ENCODE measurements at regions not wholly inside any gene's neighbourhood (a gene's known extent, or its start where the extent isn't known, plus 50 kb on each side); places are given as distances from the start of the nearest gene placed in this dataset.

- H3K4me1 Mint-ChIP-seq (ENCODE audit: low read depth): no peaks in the 10 kb centered on the region
- TF ChIP-seq, protein P1, sequence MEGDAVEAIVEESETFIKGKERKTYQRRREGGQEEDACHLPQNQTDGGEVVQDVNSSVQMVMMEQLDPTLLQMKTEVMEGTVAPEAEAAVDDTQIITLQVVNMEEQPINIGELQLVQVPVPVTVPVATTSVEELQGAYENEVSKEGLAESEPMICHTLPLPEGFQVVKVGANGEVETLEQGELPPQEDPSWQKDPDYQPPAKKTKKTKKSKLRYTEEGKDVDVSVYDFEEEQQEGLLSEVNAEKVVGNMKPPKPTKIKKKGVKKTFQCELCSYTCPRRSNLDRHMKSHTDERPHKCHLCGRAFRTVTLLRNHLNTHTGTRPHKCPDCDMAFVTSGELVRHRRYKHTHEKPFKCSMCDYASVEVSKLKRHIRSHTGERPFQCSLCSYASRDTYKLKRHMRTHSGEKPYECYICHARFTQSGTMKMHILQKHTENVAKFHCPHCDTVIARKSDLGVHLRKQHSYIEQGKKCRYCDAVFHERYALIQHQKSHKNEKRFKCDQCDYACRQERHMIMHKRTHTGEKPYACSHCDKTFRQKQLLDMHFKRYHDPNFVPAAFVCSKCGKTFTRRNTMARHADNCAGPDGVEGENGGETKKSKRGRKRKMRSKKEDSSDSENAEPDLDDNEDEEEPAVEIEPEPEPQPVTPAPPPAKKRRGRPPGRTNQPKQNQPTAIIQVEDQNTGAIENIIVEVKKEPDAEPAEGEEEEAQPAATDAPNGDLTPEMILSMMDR (IDR thresholded peaks at IDR 0.05): no peak
These were observed 339.8 kb upstream of the LINC00305 start for GRCh38 chr18:64488698-64489097.

DNA sequence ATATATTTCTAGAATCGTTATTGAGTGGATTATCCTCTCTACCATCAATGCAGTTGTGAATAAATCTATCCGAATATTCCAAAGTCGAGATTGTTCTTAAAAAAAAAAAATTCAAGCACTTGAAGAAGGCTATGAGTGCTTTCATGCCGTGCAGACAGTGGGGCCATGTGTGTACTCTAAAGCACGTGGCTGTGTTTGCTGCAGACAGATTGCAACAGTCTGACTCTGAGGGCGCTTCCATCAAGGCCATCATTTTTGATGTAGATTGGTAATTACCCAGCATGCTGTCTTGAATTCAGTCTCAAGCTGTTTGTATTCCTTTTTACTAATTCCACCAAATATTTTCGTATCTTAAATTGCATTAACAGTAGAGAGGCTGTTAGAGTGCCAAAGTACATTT is 325.9 kb upstream of the LINC00305 start:
- H3K4me3 Mint-ChIP-seq: no peak overlapping the region
- H3K36me3 Mint-ChIP-seq (ENCODE audit: low read depth): peaks cover 5% of the 10 kb centered on the region; the same call in 1 of the 2 replicates
- TF ChIP-seq, protein P1 (IDR thresholded peaks at IDR 0.05): no peak
- H3K4me1 Mint-ChIP-seq (ENCODE audit: low read depth): no peaks in the 10 kb centered on the region
- DNase-seq: no peak
- no peaks in the 10 kb centered on the region for H3K27me3 Mint-ChIP-seq (ENCODE audit: insufficient read depth)
- H3K27ac Mint-ChIP-seq: no peak overlapping the region
- peaks cover 28% of the 10 kb centered on the region for H3K9me3 Mint-ChIP-seq

More at GRCh38 chr18:64488698-64489097, 339.8 kb upstream of the LINC00305 start:
- no peak for DNase-seq
- H3K9me3 Mint-ChIP-seq: peaks cover 13% of the 10 kb centered on the region
- no peak overlapping the region for H3K27ac Mint-ChIP-seq
- H3K27me3 Mint-ChIP-seq (ENCODE audit: insufficient read depth): no peaks in the 10 kb centered on the region
- H3K4me3 Mint-ChIP-seq: no peak overlapping the region
- H3K36me3 Mint-ChIP-seq (ENCODE audit: low read depth): no peaks in the 10 kb centered on the region

DNA sequence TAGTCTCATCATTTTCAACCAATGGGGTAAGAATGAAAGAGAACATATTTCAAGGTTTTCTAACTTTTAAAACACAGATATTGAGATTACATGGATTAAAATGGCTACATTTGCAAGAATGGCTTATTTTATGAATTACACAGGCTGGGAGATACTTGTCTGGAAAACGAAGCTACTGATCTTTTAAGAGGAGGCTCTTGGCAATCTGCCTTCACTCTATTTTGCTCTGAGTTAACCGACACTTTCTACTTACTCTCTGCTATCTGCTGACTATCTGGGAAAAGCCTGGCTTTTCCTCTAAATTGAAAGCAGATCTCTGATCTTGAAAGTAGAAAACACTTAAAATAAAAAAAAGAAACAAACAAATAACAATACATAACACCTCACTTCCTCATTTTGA is 325.4 kb upstream of the LINC00305 start:
- H3K27me3 Mint-ChIP-seq (ENCODE audit: insufficient read depth): no peaks in the 10 kb centered on the region
- H3K4me1 Mint-ChIP-seq (ENCODE audit: low read depth): no peaks in the 10 kb centered on the region
- DNase-seq: no peak
- TF ChIP-seq, protein P1 (IDR thresholded peaks at IDR 0.05): no peak
- H3K4me3 Mint-ChIP-seq: no peak overlapping the region
- H3K27ac Mint-ChIP-seq: no peak overlapping the region
- H3K36me3 Mint-ChIP-seq (ENCODE audit: low read depth): peaks cover 5% of the 10 kb centered on the region; the same call in 1 of the 2 replicates
- H3K9me3 Mint-ChIP-seq: peaks cover 33% of the 10 kb centered on the region

GRCh38 chr18:64449434-64449833 is 300.5 kb upstream of the LINC00305 start:
- H3K27me3 Mint-ChIP-seq (ENCODE audit: insufficient read depth): no peaks in the 10 kb centered on the region
- no peaks in the 10 kb centered on the region for H3K4me1 Mint-ChIP-seq (ENCODE audit: low read depth)
- H3K9me3 Mint-ChIP-seq: peaks cover 27% of the 10 kb centered on the region
- H3K27ac Mint-ChIP-seq: no peak overlapping the region
- TF ChIP-seq, protein P1 (IDR thresholded peaks at IDR 0.05): no peak
- H3K36me3 Mint-ChIP-seq (ENCODE audit: low read depth): no peaks in the 10 kb centered on the region
- H3K4me3 Mint-ChIP-seq: no peak overlapping the region
- no peak for DNase-seq

DNA sequence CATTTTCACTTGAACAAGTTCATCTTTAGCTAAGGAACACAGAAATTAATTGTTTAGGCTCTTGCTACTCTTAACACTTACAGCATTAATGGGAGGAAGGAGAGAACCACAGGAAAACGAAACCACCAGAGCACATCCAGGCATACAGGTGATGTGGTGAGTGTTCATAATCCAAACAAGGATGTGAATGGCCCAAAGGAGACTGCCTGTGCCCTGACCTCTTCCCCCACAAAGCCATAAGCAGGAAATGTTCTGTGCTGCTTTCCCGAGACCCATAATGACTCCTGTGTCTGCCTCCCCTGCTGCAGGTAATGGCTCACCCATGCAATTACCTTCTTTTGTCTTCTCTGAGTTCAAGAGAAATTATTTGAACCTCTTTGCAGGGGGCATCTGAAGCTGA is 295.9 kb upstream of the LINC00305 start:
- Mint-ChIP-seq H3K27me3 (ENCODE audit: insufficient read depth) (no peaks in the 10 kb centered on the region), H3K36me3 (ENCODE audit: low read depth) (peaks cover 5% of the 10 kb centered on the region; the same call in 1 of the 2 replicates), H3K9me3 (peaks cover 38% of the 10 kb centered on the region), H3K4me3 (no peak overlapping the region), H3K4me1 (ENCODE audit: low read depth) (no peaks in the 10 kb centered on the region), H3K27ac (no peak overlapping the region)
- no peak for DNase-seq
- TF ChIP-seq, protein P1 (IDR thresholded peaks at IDR 0.05): no peak

DNA sequence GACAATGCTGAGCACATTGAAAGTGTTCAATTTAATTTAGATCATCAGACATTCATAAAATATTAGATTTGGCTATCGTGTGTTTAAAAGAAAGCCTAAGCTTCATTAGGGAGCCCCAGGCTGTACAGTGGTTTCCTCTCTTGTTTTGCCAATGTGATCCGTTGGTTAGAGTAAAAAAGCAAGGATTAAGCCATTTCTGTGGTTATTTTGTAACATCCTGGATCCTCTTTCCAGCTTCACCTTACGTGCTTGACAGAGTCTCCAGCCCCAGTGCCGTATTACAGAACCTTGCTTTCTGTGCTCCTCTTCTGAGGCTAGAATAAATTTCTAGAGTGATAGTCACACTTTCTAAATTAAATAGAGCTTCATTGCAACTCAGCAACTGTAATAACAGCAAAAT is 289.3 kb upstream of the LINC00305 start:
- H3K4me3 Mint-ChIP-seq: no peak overlapping the region
- peaks cover 5% of the 10 kb centered on the region; the same call in 1 of the 2 replicates for H3K36me3 Mint-ChIP-seq (ENCODE audit: low read depth)
- H3K27me3 Mint-ChIP-seq (ENCODE audit: insufficient read depth): no peaks in the 10 kb centered on the region
- TF ChIP-seq, protein P1 (IDR thresholded peaks at IDR 0.05): no peak
- DNase-seq: no peak
- H3K9me3 Mint-ChIP-seq: peaks cover 44% of the 10 kb centered on the region
- H3K4me1 Mint-ChIP-seq (ENCODE audit: low read depth): no peaks in the 10 kb centered on the region
- no peak overlapping the region for H3K27ac Mint-ChIP-seq
